Neural progenitor cell (in vitro differentiated cells): ENCODE measurements at regions not wholly inside any gene's neighbourhood (a gene's known extent, or its start where the extent isn't known, plus 50 kb on each side); places are given as distances from the start of the nearest gene placed in this dataset.

Source experiments
- DNase-seq: peaks from one replicate; pipeline ENCODE4 v3.0.0-alpha.2; 2016; ENCODE audit warnings: low spot score
- H2AFZ ChIP-seq: fragments of 200-600 bp; sonication (generic); replicated peaks from 2 replicates; pipeline ENCODE4 v1.6.1; 2016; ENCODE audit warnings: antibody characterized with exemption
- H3F3A ChIP-seq: fragments of 200-600 bp; sonication (generic); 2 replicates; pipeline ENCODE4 v1.6.1; 2016; ENCODE audit warnings: antibody characterized with exemption, low read depth
- H3K27ac ChIP-seq: fragments of 200-600 bp; sonication (generic); 2 replicates; pipeline ENCODE4 v1.5.1; 2016; ENCODE audit warnings: mild to moderate bottlenecking
- H3K27me3 ChIP-seq: fragments of 200-600 bp; sonication (generic); 2 replicates; pipeline ENCODE4 v1.6.1; 2016; ENCODE audit warnings: mild to moderate bottlenecking, moderate library complexity
- H3K36me3 ChIP-seq: fragments of 200-600 bp; sonication (generic); 2 replicates; pipeline ENCODE4 v1.5.1; 2016
- H3K4me1 ChIP-seq: fragments of 200-600 bp; sonication (generic); 2 replicates; pipeline ENCODE4 v1.6.1; 2016; ENCODE audit warnings: mixed run types
- H3K4me2 ChIP-seq: fragments of 200-600 bp; sonication (generic); 2 replicates; pipeline ENCODE4 v1.6.1; 2016
- H3K4me3 ChIP-seq: fragments of 200-600 bp; sonication (generic); 2 replicates; pipeline ENCODE4 v1.5.1; 2016
- H3K79me2 ChIP-seq: fragments of 200-600 bp; sonication (generic); 2 replicates; pipeline ENCODE4 v1.6.1; 2016; ENCODE audit warnings: low read depth
- H3K9ac ChIP-seq: fragments of 200-600 bp; sonication (generic); 2 replicates; pipeline ENCODE4 v1.6.1; 2016
- H3K9me3 ChIP-seq: fragments of 200-600 bp; sonication (generic); 2 replicates; pipeline ENCODE4 v1.5.1; 2016; ENCODE audit warnings: low read depth
- H4K20me1 ChIP-seq: fragments of 200-600 bp; sonication (generic); 2 replicates; pipeline ENCODE4 v1.6.1; 2016; ENCODE audit warnings: low read depth
- H3K27ac Mint-ChIP-seq: 3 replicates; pipeline ENCODE4 v1.8.0; 2021; ENCODE audit warnings: mixed read lengths
- H3K27me3 Mint-ChIP-seq: 2 replicates; pipeline ENCODE4 v1.8.0; 2022; ENCODE audit warnings: low read depth, mild to moderate bottlenecking, inconsistent platforms, moderate library complexity, mixed read lengths; ENCODE audit not compliant: insufficient read depth
- H3K36me3 Mint-ChIP-seq: 3 replicates; pipeline ENCODE4 v1.8.0; 2021; ENCODE audit warnings: mixed read lengths
- H3K4me1 Mint-ChIP-seq: 3 replicates; pipeline ENCODE4 v1.8.0; 2021; ENCODE audit warnings: mixed read lengths
- H3K4me3 Mint-ChIP-seq: 3 replicates; pipeline ENCODE4 v1.8.0; 2021; ENCODE audit warnings: mild to moderate bottlenecking, moderate library complexity, mixed read lengths
- H3K9me3 Mint-ChIP-seq: 3 replicates; pipeline ENCODE4 v1.8.0; 2020; ENCODE audit warnings: mixed read lengths
- CTCF ChIP-seq: fragments of 200-600 bp; sonication (generic); IDR thresholded peaks from 2 replicates; pipeline ENCODE4 v1.5.1; 2017; ENCODE audit warnings: antibody characterized with exemption, mild to moderate bottlenecking
- EZH2 ChIP-seq: fragments of 200-600 bp; sonication (generic); IDR thresholded peaks from 2 replicates; pipeline ENCODE4 v1.6.1; 2017; ENCODE audit warnings: antibody characterized with exemption, mild to moderate bottlenecking, moderate library complexity
- EZH2phosphoT487 ChIP-seq: fragments of 200-600 bp; sonication (generic); IDR thresholded peaks from 2 replicates; pipeline ENCODE4 v1.6.1; 2017; ENCODE audit warnings: antibody characterized with exemption

- Mint-ChIP-seq H3K27me3 (no peaks in the 10 kb centered on the region), H3K36me3 (no peaks in the 10 kb centered on the region), H3K4me1 (no peaks in the 10 kb centered on the region), H3K9me3 (no peaks in the 10 kb centered on the region), H3K27ac (no peak overlapping the region), H3K4me3 (no peak overlapping the region)
- H3K79me2 ChIP-seq = no peaks in the 10 kb centered on the region
- no peaks in the 10 kb centered on the region for H3K36me3 ChIP-seq
- TF ChIP-seq EZH2phosphoT487 = no peak
- TF ChIP-seq EZH2 = no peak
- no peak for TF ChIP-seq CTCF
- H3K4me2 ChIP-seq = no peak overlapping the region
- no peaks in the 10 kb centered on the region for H3K9me3 ChIP-seq
- H2AFZ ChIP-seq = no peak overlapping the region
- no peak overlapping the region for H3K27ac ChIP-seq
- H3F3A ChIP-seq = no peaks in the 10 kb centered on the region
- H4K20me1 ChIP-seq = no peaks in the 10 kb centered on the region
- H3K4me1 ChIP-seq = no peaks in the 10 kb centered on the region
- H3K27me3 ChIP-seq = no peaks in the 10 kb centered on the region
- no peak overlapping the region for H3K9ac ChIP-seq
- H3K4me3 ChIP-seq = no peak overlapping the region
- no peak for DNase-seq
These were observed 322.0 kb upstream of the SEMA3D start for GRCh38 chr7:85508642-85509410.

GRCh38 chr7:85498031-85498430 is 311.2 kb upstream of the SEMA3D start:
- Histone ChIP-seq H3K4me3 (no peak overlapping the region), H3K9me3 (no peaks in the 10 kb centered on the region), H3F3A (no peaks in the 10 kb centered on the region), H3K9ac (no peak overlapping the region), H3K4me1 (no peaks in the 10 kb centered on the region), H4K20me1 (no peaks in the 10 kb centered on the region), H3K27ac (no peak overlapping the region), H3K4me2 (no peak overlapping the region), H2AFZ (no peak overlapping the region), H3K36me3 (no peaks in the 10 kb centered on the region), H3K79me2 (no peaks in the 10 kb centered on the region), H3K27me3 (no peaks in the 10 kb centered on the region)
- no peaks in the 10 kb centered on the region for H3K36me3 Mint-ChIP-seq
- no peaks in the 10 kb centered on the region for H3K4me1 Mint-ChIP-seq
- TF ChIP-seq EZH2 (no peak), CTCF (no peak), EZH2phosphoT487 (no peak)
- no peak overlapping the region for H3K27ac Mint-ChIP-seq
- DNase-seq = no peak
- no peaks in the 10 kb centered on the region for H3K27me3 Mint-ChIP-seq
- no peak overlapping the region for H3K4me3 Mint-ChIP-seq
- H3K9me3 Mint-ChIP-seq = peaks cover 7% of the 10 kb centered on the region

- Histone ChIP-seq H3K36me3 (no peaks in the 10 kb centered on the region), H4K20me1 (no peaks in the 10 kb centered on the region), H3K27ac (no peak overlapping the region), H3F3A (no peaks in the 10 kb centered on the region), H3K9ac (no peak overlapping the region), H3K79me2 (no peaks in the 10 kb centered on the region), H3K4me2 (no peak overlapping the region), H3K4me1 (no peaks in the 10 kb centered on the region), H3K4me3 (no peak overlapping the region), H3K27me3 (no peaks in the 10 kb centered on the region), H2AFZ (no peak overlapping the region), H3K9me3 (no peaks in the 10 kb centered on the region)
- TF ChIP-seq CTCF (no peak), EZH2phosphoT487 (no peak), EZH2 (no peak)
- H3K36me3 Mint-ChIP-seq = no peaks in the 10 kb centered on the region
- no peaks in the 10 kb centered on the region for H3K27me3 Mint-ChIP-seq
- DNase-seq = no peak
- H3K27ac Mint-ChIP-seq = no peak overlapping the region
- H3K4me1 Mint-ChIP-seq = no peaks in the 10 kb centered on the region
- no peaks in the 10 kb centered on the region for H3K9me3 Mint-ChIP-seq
- H3K4me3 Mint-ChIP-seq = no peak overlapping the region
These were observed 302.6 kb upstream of the SEMA3D start for GRCh38 chr7:85489498-85489897.
